ENCODE measurements at regions not wholly inside any gene's neighbourhood (a gene's known extent, or its start where the extent isn't known, plus 50 kb on each side); places are given as distances from the start of the nearest gene placed in this dataset.

DNA sequence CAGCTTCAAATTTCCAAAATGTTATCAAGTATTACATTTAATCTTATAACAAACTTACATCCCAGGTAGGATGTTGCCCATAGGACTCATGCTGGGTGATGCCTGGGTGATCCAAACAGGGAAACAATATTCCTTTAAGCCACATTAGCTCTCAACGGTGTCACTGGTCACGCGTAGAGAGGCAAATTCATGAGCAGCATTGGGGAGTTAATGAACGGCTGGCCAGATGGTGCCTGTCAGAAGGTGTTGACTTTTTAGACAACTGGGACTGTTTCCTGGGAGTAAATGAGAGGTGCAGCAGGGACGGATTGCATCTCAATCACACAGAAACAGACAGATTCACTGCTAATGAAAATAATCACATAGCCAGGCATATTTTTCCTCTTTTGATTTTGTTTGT, 83.3 kb upstream of the ID4 start:
- TF ChIP-seq, protein P1, sequence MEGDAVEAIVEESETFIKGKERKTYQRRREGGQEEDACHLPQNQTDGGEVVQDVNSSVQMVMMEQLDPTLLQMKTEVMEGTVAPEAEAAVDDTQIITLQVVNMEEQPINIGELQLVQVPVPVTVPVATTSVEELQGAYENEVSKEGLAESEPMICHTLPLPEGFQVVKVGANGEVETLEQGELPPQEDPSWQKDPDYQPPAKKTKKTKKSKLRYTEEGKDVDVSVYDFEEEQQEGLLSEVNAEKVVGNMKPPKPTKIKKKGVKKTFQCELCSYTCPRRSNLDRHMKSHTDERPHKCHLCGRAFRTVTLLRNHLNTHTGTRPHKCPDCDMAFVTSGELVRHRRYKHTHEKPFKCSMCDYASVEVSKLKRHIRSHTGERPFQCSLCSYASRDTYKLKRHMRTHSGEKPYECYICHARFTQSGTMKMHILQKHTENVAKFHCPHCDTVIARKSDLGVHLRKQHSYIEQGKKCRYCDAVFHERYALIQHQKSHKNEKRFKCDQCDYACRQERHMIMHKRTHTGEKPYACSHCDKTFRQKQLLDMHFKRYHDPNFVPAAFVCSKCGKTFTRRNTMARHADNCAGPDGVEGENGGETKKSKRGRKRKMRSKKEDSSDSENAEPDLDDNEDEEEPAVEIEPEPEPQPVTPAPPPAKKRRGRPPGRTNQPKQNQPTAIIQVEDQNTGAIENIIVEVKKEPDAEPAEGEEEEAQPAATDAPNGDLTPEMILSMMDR (IDR thresholded peaks at IDR 0.05): no peak
- TF ChIP-seq POLR2A (IDR thresholded peaks at IDR 0.05): no peak
